Activated CD4-positive, alpha-beta T cell treated with anti-CD3 and anti-CD28 coated beads, Interleukin-2, amount 10 ng/mL, durations not matched to agents 7 days and 5 days (primary cell): ENCODE measurements at regions not wholly inside any gene's neighbourhood (a gene's known extent, or its start where the extent isn't known, plus 50 kb on each side); places are given as distances from the start of the nearest gene placed in this dataset.

ENCODE experiments used
- CTCF ChIA-PET: fragments of 350-600 bp; sonication (Branson Sonifier 250); formaldehyde crosslinking; loops from one replicate; lab custom pipeline; 2021; ENCODE audit warnings: antibody characterized with exemption; lab: Charles Lee
- POLR2A ChIA-PET: fragments of 350-600 bp; sonication (Branson Sonifier 250); formaldehyde crosslinking; loops from one replicate; lab custom pipeline; 2021; ENCODE audit warnings: antibody characterized with exemption; lab: Charles Lee
- DNase-seq: peaks from one replicate; pipeline ENCODE4 v3.0.0-alpha.2; 2020
- H3K27ac Mint-ChIP-seq: one replicate; pipeline ENCODE4 v1.8.0; 2021; ENCODE audit warnings: mild to moderate bottlenecking, moderate library complexity, mixed read lengths
- H3K27me3 Mint-ChIP-seq: one replicate; pipeline ENCODE4 v1.8.0; 2021; ENCODE audit warnings: mixed read lengths
- H3K36me3 Mint-ChIP-seq: one replicate; pipeline ENCODE4 v1.8.0; 2021; ENCODE audit warnings: low read depth, mixed read lengths
- H3K4me1 Mint-ChIP-seq: one replicate; pipeline ENCODE4 v1.8.0; 2021; ENCODE audit warnings: mixed read lengths
- H3K4me3 Mint-ChIP-seq: one replicate; pipeline ENCODE4 v1.8.0; 2021; ENCODE audit warnings: mild to moderate bottlenecking, moderate library complexity, mixed read lengths
- H3K9me3 Mint-ChIP-seq: one replicate; pipeline ENCODE4 v1.8.0; 2021; ENCODE audit warnings: mixed read lengths

- CTCF ChIA-PET, result no interaction called here
- H3K36me3 Mint-ChIP-seq, result no peaks in the 10 kb centered on the region
Measured at GRCh38 chr13:91199866-91200265, 147.6 kb upstream of the MIR17HG start.

DNA sequence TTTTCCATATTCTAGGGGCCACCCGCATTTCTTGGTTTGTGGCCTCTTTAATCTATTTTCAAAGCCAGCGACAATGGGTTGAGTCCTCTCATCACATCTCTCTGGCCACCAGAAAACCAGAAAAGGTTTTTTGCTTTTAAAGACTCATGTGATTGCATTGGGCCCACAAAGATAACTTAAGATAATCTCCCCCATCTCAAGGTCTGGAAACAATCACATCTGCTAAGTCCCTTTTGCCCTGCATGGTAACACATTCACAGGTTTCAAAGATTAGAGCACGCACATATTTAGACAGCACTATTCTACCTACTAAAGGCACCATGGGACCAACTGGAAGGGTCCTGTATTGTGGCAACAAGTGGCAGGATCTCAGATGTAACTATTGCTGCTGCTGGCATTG is 147.0 kb upstream of the MIR17HG start:
- DNase-seq, result no peak
- H3K4me1 Mint-ChIP-seq, result no peaks in the 10 kb centered on the region
- POLR2A ChIA-PET, result no interaction called here
- CTCF ChIA-PET, result no interaction called here
- H3K36me3 Mint-ChIP-seq, result no peaks in the 10 kb centered on the region
- no peak overlapping the region for H3K4me3 Mint-ChIP-seq
- H3K27ac Mint-ChIP-seq, result no peak overlapping the region
- no peaks in the 10 kb centered on the region for H3K27me3 Mint-ChIP-seq
- H3K9me3 Mint-ChIP-seq, result no peaks in the 10 kb centered on the region

More at GRCh38 chr13:91199866-91200265, 147.6 kb upstream of the MIR17HG start:
- H3K9me3 Mint-ChIP-seq, result no peaks in the 10 kb centered on the region
- H3K27ac Mint-ChIP-seq, result no peak overlapping the region
- H3K4me1 Mint-ChIP-seq, result no peaks in the 10 kb centered on the region
- H3K4me3 Mint-ChIP-seq, result no peak overlapping the region
- H3K27me3 Mint-ChIP-seq, result no peaks in the 10 kb centered on the region
- POLR2A ChIA-PET, result no interaction called here
- DNase-seq, result no peak

- ChIA-PET POLR2A (no interaction called here), CTCF (no interaction called here)
- Mint-ChIP-seq H3K27me3 (no peaks in the 10 kb centered on the region), H3K4me3 (no peak overlapping the region), H3K36me3 (no peaks in the 10 kb centered on the region), H3K9me3 (no peaks in the 10 kb centered on the region), H3K4me1 (no peaks in the 10 kb centered on the region), H3K27ac (no peak overlapping the region)
- DNase-seq, result no peak
Measured at GRCh38 chr13:91203430-91203829, 144.1 kb upstream of the MIR17HG start.

GRCh38 chr13:91207261-91207660 is 140.2 kb upstream of the MIR17HG start:
- CTCF ChIA-PET, result no interaction called here
- no peaks in the 10 kb centered on the region for H3K36me3 Mint-ChIP-seq
- no peak for DNase-seq
- H3K9me3 Mint-ChIP-seq, result no peaks in the 10 kb centered on the region
- peaks cover 1% of the 10 kb centered on the region for H3K4me1 Mint-ChIP-seq
- H3K4me3 Mint-ChIP-seq, result no peak overlapping the region
- POLR2A ChIA-PET, result no interaction called here
- no peak overlapping the region for H3K27ac Mint-ChIP-seq
- peaks cover 10% of the 10 kb centered on the region for H3K27me3 Mint-ChIP-seq

- Mint-ChIP-seq H3K4me3 (no peak overlapping the region), H3K9me3 (no peaks in the 10 kb centered on the region), H3K27me3 (peaks cover 27% of the 10 kb centered on the region), H3K36me3 (no peaks in the 10 kb centered on the region), H3K4me1 (peaks cover 5% of the 10 kb centered on the region), H3K27ac (no peak overlapping the region)
- POLR2A ChIA-PET, result no interaction called here
- CTCF ChIA-PET, result no interaction called here
- no peak for DNase-seq
Measured at GRCh38 chr13:91211510-91211909, 136.0 kb upstream of the MIR17HG start.

- H3K9me3 Mint-ChIP-seq, result no peaks in the 10 kb centered on the region
- POLR2A ChIA-PET, result no interaction called here
Measured at GRCh38 chr13:91212231-91212630, 135.3 kb upstream of the MIR17HG start.

DNA sequence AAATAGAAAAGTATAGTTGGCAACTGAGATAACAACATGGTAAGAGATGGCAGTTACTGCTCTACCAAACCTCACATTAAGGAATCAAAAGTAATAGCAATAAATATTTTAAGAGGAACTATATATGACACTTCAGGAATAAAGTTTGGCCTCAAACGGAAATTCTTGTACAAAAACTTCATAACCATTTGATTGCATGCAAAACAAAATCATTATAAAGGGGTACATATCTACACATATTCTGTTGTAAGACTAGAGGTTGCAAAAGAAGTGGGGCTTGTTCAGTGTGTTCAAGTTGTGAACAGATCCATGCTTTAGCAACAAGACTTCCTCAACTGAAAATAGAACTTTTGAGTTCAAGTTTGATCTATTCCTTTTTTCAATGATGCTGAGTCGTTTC is 133.5 kb upstream of the MIR17HG start:
- no peak overlapping the region for H3K4me3 Mint-ChIP-seq
- DNase-seq, result no peak
- ChIA-PET CTCF (no interaction called here), POLR2A (no interaction called here)
- no peaks in the 10 kb centered on the region for H3K36me3 Mint-ChIP-seq
- H3K9me3 Mint-ChIP-seq, result no peaks in the 10 kb centered on the region
- H3K27me3 Mint-ChIP-seq, result peaks cover 27% of the 10 kb centered on the region
- peaks cover 5% of the 10 kb centered on the region for H3K4me1 Mint-ChIP-seq
- no peak overlapping the region for H3K27ac Mint-ChIP-seq

More at GRCh38 chr13:91212231-91212630, 135.3 kb upstream of the MIR17HG start:
- no peak overlapping the region for H3K27ac Mint-ChIP-seq
- peaks cover 5% of the 10 kb centered on the region for H3K4me1 Mint-ChIP-seq
- CTCF ChIA-PET, result no interaction called here
- H3K4me3 Mint-ChIP-seq, result no peak overlapping the region
- H3K36me3 Mint-ChIP-seq, result no peaks in the 10 kb centered on the region
- DNase-seq, result no peak
- H3K27me3 Mint-ChIP-seq, result peaks cover 27% of the 10 kb centered on the region

GRCh38 chr13:91216928-91217700 is 130.4 kb upstream of the MIR17HG start:
- H3K4me3 Mint-ChIP-seq, result no peak overlapping the region
- ChIA-PET POLR2A (no interaction called here), CTCF (no interaction called here)
- no peaks in the 10 kb centered on the region for H3K36me3 Mint-ChIP-seq
- H3K27ac Mint-ChIP-seq, result no peak overlapping the region
- peaks cover 19% of the 10 kb centered on the region for H3K27me3 Mint-ChIP-seq
- no peak for DNase-seq
- no peaks in the 10 kb centered on the region for H3K9me3 Mint-ChIP-seq
- H3K4me1 Mint-ChIP-seq, result peaks cover 5% of the 10 kb centered on the region

GRCh38 chr13:91219201-91219600 is 128.3 kb upstream of the MIR17HG start:
- ChIA-PET CTCF (interaction anchor here (0.6 kb wide), 1 partner anchor 73 kb away, joined by 3 read pairs; no protein-coding TSS in a partner anchor), POLR2A (no interaction called here)
- Mint-ChIP-seq H3K4me3 (no peak overlapping the region), H3K36me3 (no peaks in the 10 kb centered on the region), H3K4me1 (no peaks in the 10 kb centered on the region), H3K9me3 (no peaks in the 10 kb centered on the region), H3K27ac (no peak overlapping the region), H3K27me3 (peaks cover 5% of the 10 kb centered on the region)
- DNase-seq, result no peak

DNA sequence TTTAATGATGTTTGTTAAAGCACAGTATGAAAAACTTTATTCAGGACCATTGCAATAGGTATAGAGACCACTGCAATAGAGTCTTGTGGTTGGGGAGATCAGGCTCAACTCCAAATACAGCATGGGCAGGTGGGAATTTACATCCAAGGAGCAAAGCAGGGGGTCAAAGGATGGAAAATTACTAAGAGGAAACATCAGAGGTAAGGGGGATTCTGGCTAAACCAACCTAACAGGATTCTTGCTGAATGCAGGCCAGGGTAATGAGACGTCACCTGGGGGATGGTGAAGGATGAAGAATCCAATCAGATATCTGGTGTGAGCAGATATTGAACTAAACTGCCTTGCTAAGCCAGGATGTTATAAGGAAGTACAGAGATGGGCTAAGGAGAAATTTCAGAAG is 126.6 kb upstream of the MIR17HG start:
- Mint-ChIP-seq H3K9me3 (no peaks in the 10 kb centered on the region), H3K27ac (no peak overlapping the region), H3K36me3 (no peaks in the 10 kb centered on the region), H3K4me1 (no peaks in the 10 kb centered on the region), H3K27me3 (peaks cover 2% of the 10 kb centered on the region), H3K4me3 (no peak overlapping the region)
- POLR2A ChIA-PET, result no interaction called here
- no peak for DNase-seq
- CTCF ChIA-PET, result no interaction called here

DNA sequence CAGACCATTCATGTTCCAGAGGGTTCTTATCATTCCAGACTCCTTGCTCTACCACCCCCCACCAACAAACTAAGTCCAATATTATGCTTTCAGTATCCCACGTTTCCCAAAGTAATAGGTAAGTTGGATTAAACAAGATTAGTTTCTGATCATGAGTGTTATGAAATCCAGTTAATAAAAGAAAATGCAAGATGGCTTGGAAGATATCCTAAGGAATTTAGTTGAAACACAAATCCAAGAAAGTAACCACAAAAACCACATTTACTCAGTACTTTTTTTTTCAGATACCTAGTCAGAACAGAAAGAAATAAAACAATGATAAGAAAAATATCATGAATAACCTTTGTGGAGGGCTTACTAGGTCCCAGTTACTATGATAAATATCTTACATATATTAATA is 119.4 kb upstream of the MIR17HG start:
- Mint-ChIP-seq H3K4me1 (no peaks in the 10 kb centered on the region), H3K4me3 (no peak overlapping the region), H3K27ac (no peak overlapping the region), H3K9me3 (no peaks in the 10 kb centered on the region), H3K36me3 (no peaks in the 10 kb centered on the region), H3K27me3 (peaks cover 6% of the 10 kb centered on the region)
- ChIA-PET CTCF (no interaction called here), POLR2A (no interaction called here)
- DNase-seq, result no peak

DNA sequence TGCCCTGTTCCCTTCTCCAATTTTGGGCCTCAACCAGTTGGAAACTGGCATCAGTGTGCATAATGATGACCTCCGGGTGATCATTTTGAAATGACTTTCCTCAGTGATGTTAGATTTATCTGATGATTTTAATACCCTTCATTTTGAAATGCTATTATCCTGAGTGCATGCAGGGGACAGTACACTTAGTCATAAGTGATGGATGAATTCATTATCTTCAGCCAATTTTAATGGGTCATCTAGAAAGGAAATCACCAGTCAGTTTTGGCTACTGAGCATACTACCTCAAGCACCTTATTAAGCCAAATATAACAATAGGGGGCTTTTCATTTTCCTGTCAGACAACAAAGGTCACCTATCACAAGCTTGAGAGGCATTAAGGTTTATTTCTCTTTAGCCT is 118.5 kb upstream of the MIR17HG start:
- Mint-ChIP-seq H3K36me3 (no peaks in the 10 kb centered on the region), H3K4me1 (no peaks in the 10 kb centered on the region), H3K27ac (no peak overlapping the region), H3K27me3 (peaks cover 6% of the 10 kb centered on the region), H3K4me3 (no peak overlapping the region), H3K9me3 (no peaks in the 10 kb centered on the region)
- ChIA-PET POLR2A (no interaction called here), CTCF (interaction anchor here (1.0 kb wide), 1 partner anchor 27 kb away, joined by 3 read pairs; no protein-coding TSS in a partner anchor)
- DNase-seq, result no peak

- peaks cover 3% of the 10 kb centered on the region for H3K27me3 Mint-ChIP-seq
- DNase-seq, result no peak
- H3K4me1 Mint-ChIP-seq, result no peaks in the 10 kb centered on the region
- no peak overlapping the region for H3K27ac Mint-ChIP-seq
- no peak overlapping the region for H3K4me3 Mint-ChIP-seq
- no peaks in the 10 kb centered on the region for H3K9me3 Mint-ChIP-seq
- H3K36me3 Mint-ChIP-seq, result no peaks in the 10 kb centered on the region
- ChIA-PET POLR2A (no interaction called here), CTCF (no interaction called here)
Measured at GRCh38 chr13:91232716-91233115, 114.8 kb upstream of the MIR17HG start.

- CTCF ChIA-PET, result no interaction called here
- Mint-ChIP-seq H3K36me3 (no peaks in the 10 kb centered on the region), H3K4me1 (no peaks in the 10 kb centered on the region), H3K9me3 (no peaks in the 10 kb centered on the region), H3K27ac (no peak overlapping the region), H3K27me3 (peaks cover 3% of the 10 kb centered on the region), H3K4me3 (no peak overlapping the region)
- DNase-seq, result no peak
- POLR2A ChIA-PET, result no interaction called here
Measured at GRCh38 chr13:91233291-91233690, 114.2 kb upstream of the MIR17HG start.
